T-cell (primary cell): ENCODE measurements at regions not wholly inside any gene's neighbourhood (a gene's known extent, or its start where the extent isn't known, plus 50 kb on each side); places are given as distances from the start of the nearest gene placed in this dataset.
"Not testable (repeated sequence)": the region's sequence is repeated elsewhere in the genome, so short reads cannot be mapped to it uniquely, and the experiment has no call there.

Source experiments
- ATAC-seq, 4 experiments: fragments of 200-7000 bp in 3 of 4; fragments of 150-1000 bp in 1 of 4; cut with Tn5 transposase; replicated peaks in 1 of 4; 1 replicate in 3 of 4; 2 replicates in 1 of 4; pipeline ENCODE4 v1.10.0; 2021; ENCODE audit warnings: moderate library complexity in 3 of 4, mild to moderate bottlenecking in 2 of 4, moderate number of reproducible peaks in 1 of 4
- CTCF ChIA-PET, 2 donors: fragments of 300-600 bp; sonication (Branson Sonifier 250); formaldehyde crosslinking; loops; one replicate each; lab custom pipeline; 2022; ENCODE audit warnings: antibody characterized with exemption in 2 of 2; lab: Charles Lee
- POLR2A ChIA-PET, 2 donors: fragments of 300-600 bp; sonication (Branson Sonifier 250); formaldehyde crosslinking; loops; one replicate each; lab custom pipeline; 2022; ENCODE audit warnings: antibody characterized with exemption in 2 of 2; lab: Charles Lee
- DNase-seq, 35 experiments: peaks; one replicate each; pipeline versions ENCODE4 v3.0.0 to v3.0.0-alpha.2; 2013 to 2023
- H3K27ac ChIP-seq: one replicate; pipeline ENCODE4 v1.5.1; 2013; ENCODE audit warnings: low read length
- H3K27me3 ChIP-seq, 2 experiments: replicated peaks in 1 of 2; 1 replicate in 1 of 2; 2 replicates in 1 of 2; pipeline versions ENCODE4 v1.6.1 to v1.7.0; 2013; ENCODE audit warnings: low read length in 1 of 2, mixed read lengths in 1 of 2; ENCODE audit not compliant: control insufficient read depth in 2 of 2, insufficient read depth in 2 of 2; ENCODE audit errors: extremely low read depth in 1 of 2
- H3K36me3 ChIP-seq, 2 donors: 1 replicate in 1 of 2; 2 replicates in 1 of 2; pipeline versions ENCODE4 v1.6.1 to v1.7.0; 2013; ENCODE audit warnings: low read length in 1 of 2; ENCODE audit not compliant: control insufficient read depth in 2 of 2, insufficient read depth in 1 of 2; ENCODE audit errors: extremely low read depth in 1 of 2
- H3K4me1 ChIP-seq, 2 experiments: 1 replicate in 1 of 2; 2 replicates in 1 of 2; pipeline versions ENCODE4 v1.6.1 to v1.7.0; 2013; ENCODE audit warnings: low read length in 2 of 2, mixed read lengths in 1 of 2; ENCODE audit not compliant: insufficient read depth in 2 of 2, control insufficient read depth in 1 of 2; ENCODE audit errors: extremely low read depth in 1 of 2
- H3K4me3 ChIP-seq, 2 donors: 1 replicate in 1 of 2; 2 replicates in 1 of 2; pipeline versions ENCODE4 v1.5.1 to v1.7.0; 2013; ENCODE audit warnings: mild to moderate bottlenecking in 2 of 2, low read length in 1 of 2, moderate library complexity in 1 of 2; ENCODE audit not compliant: control insufficient read depth in 1 of 2; ENCODE audit errors: extremely low read depth in 1 of 2
- H3K9me3 ChIP-seq: 2 replicates; pipeline ENCODE4 v1.7.0; 2013
- H3K27ac Mint-ChIP-seq, 2 donors: one replicate each; pipeline ENCODE4 v1.8.0; 2020 to 2021; ENCODE audit warnings: mild to moderate bottlenecking in 2 of 2, mixed read lengths in 2 of 2
- H3K27me3 Mint-ChIP-seq, 2 donors: one replicate each; pipeline ENCODE4 v1.8.0; 2021 to 2022; ENCODE audit warnings: mixed read lengths in 2 of 2
- H3K36me3 Mint-ChIP-seq: one replicate; pipeline ENCODE4 v1.8.0; 2021; ENCODE audit warnings: mixed read lengths
- H3K4me1 Mint-ChIP-seq, 3 donors: one replicate each; pipeline ENCODE4 v1.8.0; 2020 to 2022; ENCODE audit warnings: mixed read lengths in 3 of 3, mild to moderate bottlenecking in 1 of 3
- H3K4me3 Mint-ChIP-seq, 3 donors: one replicate each; pipeline ENCODE4 v1.8.0; 2020 to 2022; ENCODE audit warnings: mild to moderate bottlenecking in 3 of 3, mixed read lengths in 3 of 3, moderate library complexity in 3 of 3
- H3K9me3 Mint-ChIP-seq, 3 donors: one replicate each; pipeline ENCODE4 v1.8.0; 2020 to 2022; ENCODE audit warnings: mixed read lengths in 3 of 3
- WGBS: methylation state at CpG from one replicate; pipeline ENCODE4 v1.1.5; 2013; ENCODE audit warnings: missing lambda C conversion rate; ENCODE audit not compliant: insufficient coverage; 5-methylcytosine and 5-hydroxymethylcytosine counted together

DNA sequence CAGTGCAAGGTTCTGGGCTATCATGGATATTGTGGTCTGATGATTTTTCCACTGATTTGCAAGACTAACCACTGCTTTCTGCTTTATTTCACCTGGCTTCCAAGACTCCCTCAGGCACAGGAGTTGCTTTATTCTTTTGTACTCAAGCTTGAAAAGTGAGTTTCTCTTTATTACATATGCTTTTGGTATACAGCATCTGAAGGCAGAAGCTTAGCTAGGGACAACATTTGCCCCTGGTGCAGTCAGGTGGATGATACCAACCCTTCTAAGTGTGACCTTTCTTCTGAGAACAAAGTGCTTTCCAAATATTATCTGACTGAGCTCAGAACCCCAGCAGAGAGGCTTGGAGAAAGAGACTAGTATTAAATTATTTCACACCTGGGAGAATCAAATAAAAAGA, 94.0 kb upstream of the PHACTR1 start:
- Histone ChIP-seq H3K4me1 (no peaks in the 10 kb centered on the region), H3K27ac (no peak overlapping the region), H3K36me3 (no peaks in the 10 kb centered on the region), H3K27me3 (no peaks in the 10 kb centered on the region), H3K9me3 (no peaks in the 10 kb centered on the region), H3K4me3 (no peak overlapping the region)
- ChIA-PET CTCF (no interaction called here), POLR2A (no interaction called here)
- no peaks in the 10 kb centered on the region for H3K4me1 Mint-ChIP-seq
- no peaks in the 10 kb centered on the region for H3K36me3 Mint-ChIP-seq
- no peak for DNase-seq
- no peaks in the 10 kb centered on the region for H3K9me3 Mint-ChIP-seq
- no peak overlapping the region for H3K27ac Mint-ChIP-seq
- ATAC-seq, result no peak
- no peak overlapping the region for H3K4me3 Mint-ChIP-seq
- peaks cover 0 to 10% of the 10 kb centered on the region in 2 donors for H3K27me3 Mint-ChIP-seq

DNA sequence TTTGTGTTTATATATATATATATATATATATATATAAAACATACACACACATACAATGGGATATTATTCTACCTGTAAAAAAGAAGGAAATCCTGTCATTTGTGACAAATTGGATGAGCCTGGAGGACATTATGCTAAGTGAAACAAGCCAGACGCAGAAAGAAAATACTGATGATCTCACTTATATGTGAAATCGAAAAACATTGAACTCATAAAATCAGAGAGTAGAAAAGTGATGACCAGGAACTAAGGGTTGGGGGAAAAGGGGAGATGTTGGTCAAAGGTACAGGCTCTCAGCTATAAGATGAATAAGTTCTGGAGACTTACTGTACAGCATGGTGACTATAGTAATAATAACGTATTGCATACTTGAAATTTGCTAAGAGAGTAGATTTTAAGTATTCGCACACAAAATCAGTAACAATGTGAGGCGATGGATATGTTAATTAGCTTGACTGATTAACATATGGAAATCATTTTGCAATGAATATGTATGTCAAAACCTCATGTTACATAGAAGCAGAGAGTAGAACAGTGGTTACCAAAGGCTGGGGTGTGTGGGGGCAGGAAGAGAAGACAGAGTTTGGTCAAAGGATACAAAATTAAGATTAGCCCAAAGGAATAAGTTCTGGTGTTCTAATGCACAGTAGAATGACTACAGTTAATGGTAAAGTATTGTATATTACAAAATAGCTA, 92.3 kb upstream of the PHACTR1 start:
- no peaks in the 10 kb centered on the region for H3K4me1 Mint-ChIP-seq
- no peaks in the 10 kb centered on the region for H3K9me3 ChIP-seq
- H3K36me3 ChIP-seq, result no peaks in the 10 kb centered on the region
- H3K27me3 Mint-ChIP-seq, result peaks cover 0 to 3% of the 10 kb centered on the region in 2 donors
- ATAC-seq, result no peak
- H3K4me3 Mint-ChIP-seq, result no peak overlapping the region
- no peak for DNase-seq
- no peaks in the 10 kb centered on the region for H3K27me3 ChIP-seq
- no peaks in the 10 kb centered on the region for H3K9me3 Mint-ChIP-seq
- WGBS, result no CpG with 5 or more reads among the region's 5 CpGs
- H3K27ac Mint-ChIP-seq, result no peak overlapping the region
- H3K4me3 ChIP-seq, result no peak overlapping the region
- H3K27ac ChIP-seq, result no peak overlapping the region
- H3K4me1 ChIP-seq, result no peaks in the 10 kb centered on the region
- ChIA-PET CTCF (no interaction called here), POLR2A (no interaction called here)
- no peaks in the 10 kb centered on the region for H3K36me3 Mint-ChIP-seq

DNA sequence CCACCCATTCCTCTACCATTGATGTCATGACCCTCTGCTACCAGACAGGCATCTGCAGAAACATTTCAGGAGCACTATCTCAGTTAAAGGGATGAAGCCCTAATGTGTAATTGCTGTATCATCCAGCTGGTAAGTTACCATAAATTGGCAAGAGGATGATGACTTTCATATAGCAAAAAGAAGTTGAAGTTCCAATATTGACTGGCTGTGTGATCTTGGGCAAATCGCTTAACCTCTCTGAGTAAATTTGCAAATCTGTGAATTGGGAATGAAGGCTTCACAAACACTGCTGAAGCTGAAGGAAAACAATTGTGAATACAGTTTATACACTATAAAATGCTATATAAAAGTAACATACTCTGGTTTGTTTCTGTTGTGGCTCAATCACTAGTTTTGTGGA, 89.5 kb upstream of the PHACTR1 start:
- no CpG with 5 or more reads among the region's 1 CpG for WGBS
- Mint-ChIP-seq H3K9me3 (no peaks in the 10 kb centered on the region), H3K36me3 (no peaks in the 10 kb centered on the region), H3K4me3 (no peak overlapping the region), H3K4me1 (no peaks in the 10 kb centered on the region), H3K27ac (no peak overlapping the region), H3K27me3 (peaks cover 2 to 6% of the 10 kb centered on the region in 2 donors)
- H3K36me3 ChIP-seq, result no peaks in the 10 kb centered on the region
- DNase-seq (no peak), ATAC-seq (no peak)
- no peaks in the 10 kb centered on the region for H3K9me3 ChIP-seq
- no peaks in the 10 kb centered on the region for H3K4me1 ChIP-seq
- H3K4me3 ChIP-seq, result no peak overlapping the region
- POLR2A ChIA-PET, result no interaction called here
- no peak overlapping the region for H3K27ac ChIP-seq
- no peaks in the 10 kb centered on the region for H3K27me3 ChIP-seq
- CTCF ChIA-PET, result no interaction called here

DNA sequence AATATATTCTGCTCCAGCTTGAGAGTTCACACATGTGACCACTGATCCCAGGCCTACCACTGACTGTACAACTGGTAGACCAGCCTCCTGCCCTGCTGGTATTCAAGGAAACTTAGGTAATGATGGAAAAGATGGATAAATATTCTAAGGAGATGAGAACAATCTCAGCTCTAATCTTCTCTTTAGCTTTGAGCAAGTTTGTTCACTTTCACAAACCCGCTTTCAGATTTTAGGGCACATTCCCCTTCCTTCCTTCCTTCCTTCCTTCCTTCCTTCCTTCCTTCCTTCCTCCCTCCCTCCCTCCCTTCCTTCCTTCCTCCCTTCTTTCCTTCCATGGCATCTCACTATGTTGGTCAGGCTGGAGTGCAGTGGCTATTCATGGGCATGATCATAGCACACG, 88.2 kb upstream of the PHACTR1 start:
- CTCF ChIA-PET, result no interaction called here
- Mint-ChIP-seq H3K4me3 (no peak overlapping the region), H3K27me3 (peaks cover 8 to 11% of the 10 kb centered on the region in 2 donors)

DNA sequence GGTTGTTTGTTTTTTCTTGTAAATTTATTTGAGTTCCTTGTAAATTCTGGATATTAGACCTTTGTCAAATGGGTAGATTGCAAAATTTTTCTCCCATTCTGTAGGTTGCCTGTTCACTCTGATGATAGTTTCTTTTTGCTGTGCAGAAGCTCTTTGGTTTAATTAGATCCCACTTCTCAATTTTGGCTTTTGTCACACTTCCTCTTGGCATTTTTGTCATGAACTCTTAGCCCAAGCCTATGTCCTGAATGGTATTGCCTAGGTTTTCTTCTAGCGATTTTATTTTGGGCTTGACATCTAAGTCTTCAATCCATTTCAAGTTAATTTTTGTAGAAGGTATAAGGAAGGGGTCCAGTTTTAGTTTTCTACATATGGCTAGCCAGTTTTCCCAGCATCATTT, 82.8 kb upstream of the PHACTR1 start:
- H3K4me1 ChIP-seq, CTCF ChIA-PET, H3K36me3 Mint-ChIP-seq, H3K4me3 Mint-ChIP-seq, H3K36me3 ChIP-seq, H3K27me3 ChIP-seq, POLR2A ChIA-PET, H3K9me3 ChIP-seq, ATAC-seq, H3K4me1 Mint-ChIP-seq, H3K27ac ChIP-seq, DNase-seq, H3K4me3 ChIP-seq, H3K27ac Mint-ChIP-seq, H3K9me3 Mint-ChIP-seq: not testable (repeated sequence)
- no CpG with 5 or more reads among the region's 1 CpG for WGBS
- H3K27me3 Mint-ChIP-seq, result peaks cover 38 to 40% of the 10 kb centered on the region in 2 donors

More for the DNA sequence above, 88.2 kb upstream of the PHACTR1 start:
- H3K27ac ChIP-seq, result no peak overlapping the region
- H3K27me3 ChIP-seq, result no peaks in the 10 kb centered on the region
- no peak overlapping the region for H3K4me3 ChIP-seq
- ATAC-seq (no peak), DNase-seq (no peak)
- no peak overlapping the region for H3K27ac Mint-ChIP-seq
- no peaks in the 10 kb centered on the region for H3K9me3 ChIP-seq
- H3K9me3 Mint-ChIP-seq, result no peaks in the 10 kb centered on the region
- H3K4me1 ChIP-seq, result no peaks in the 10 kb centered on the region
- no peaks in the 10 kb centered on the region for H3K4me1 Mint-ChIP-seq
- WGBS, result no CpG with 5 or more reads among the region's 2 CpGs
- POLR2A ChIA-PET, result no interaction called here
- H3K36me3 ChIP-seq, result no peaks in the 10 kb centered on the region
- no peaks in the 10 kb centered on the region for H3K36me3 Mint-ChIP-seq

DNA sequence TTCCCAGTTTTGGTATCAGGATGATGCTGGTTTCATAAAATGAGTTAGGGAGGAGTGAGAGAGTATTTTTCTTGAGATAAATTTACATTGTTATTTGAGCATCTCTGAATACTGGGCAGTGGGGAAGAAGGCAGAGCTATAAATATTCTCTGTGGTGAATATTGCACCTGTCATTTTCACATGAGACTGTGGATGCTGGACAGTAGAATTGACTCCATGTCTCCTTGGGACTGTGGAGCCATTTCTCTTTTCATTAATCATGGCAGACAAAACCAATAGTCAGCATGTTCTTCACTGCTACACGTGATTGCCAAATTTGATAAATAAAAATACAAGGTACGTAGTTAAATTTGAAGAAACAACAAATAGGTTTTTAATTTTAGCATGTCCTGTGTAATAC, 81.2 kb upstream of the PHACTR1 start:
- ATAC-seq, result no peak
- no peak overlapping the region for H3K27ac ChIP-seq
- no peaks in the 10 kb centered on the region for H3K36me3 Mint-ChIP-seq
- POLR2A ChIA-PET, result no interaction called here
- H3K4me3 Mint-ChIP-seq, result no peak overlapping the region
- DNase-seq, result no peak
- H3K4me3 ChIP-seq, result no peak overlapping the region
- CTCF ChIA-PET, result no interaction called here
- no peaks in the 10 kb centered on the region for H3K27me3 ChIP-seq
- H3K9me3 Mint-ChIP-seq, result peaks cover 0 to 7% (median 3%) of the 10 kb centered on the region in 3 donors
- no peaks in the 10 kb centered on the region for H3K36me3 ChIP-seq
- WGBS, result no CpG with 5 or more reads among the region's 2 CpGs
- no peak overlapping the region for H3K27ac Mint-ChIP-seq
- H3K4me1 Mint-ChIP-seq, result no peaks in the 10 kb centered on the region
- H3K27me3 Mint-ChIP-seq, result peaks cover 38 to 40% of the 10 kb centered on the region in 2 donors
- no peaks in the 10 kb centered on the region for H3K9me3 ChIP-seq
- no peaks in the 10 kb centered on the region for H3K4me1 ChIP-seq

DNA sequence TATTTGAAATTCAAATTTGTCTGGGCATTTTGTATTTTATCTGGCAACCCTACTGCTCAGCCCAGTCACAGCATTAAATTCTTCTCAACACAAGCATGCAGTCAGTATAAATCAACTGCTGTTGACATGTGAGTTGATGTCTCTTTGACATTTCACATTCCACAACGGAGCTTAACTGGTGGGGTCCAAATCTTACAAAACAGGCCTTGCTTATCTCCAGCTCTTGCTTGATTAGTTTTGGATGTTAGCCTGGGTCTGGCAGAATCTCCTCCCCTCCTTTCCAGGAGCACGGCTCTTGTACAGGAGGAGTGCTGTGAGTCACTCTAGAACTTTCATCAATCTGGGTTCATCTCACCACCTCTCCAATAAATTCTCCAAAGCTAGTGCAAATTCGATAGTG, 80.8 kb upstream of the PHACTR1 start:
- DNase-seq, result no peak
- 100% methylated on average over 1 of the region's 3 CpGs for whole genome bisulfite sequencing

More for the DNA sequence above, 80.8 kb upstream of the PHACTR1 start:
- Mint-ChIP-seq H3K4me1 (no peaks in the 10 kb centered on the region), H3K4me3 (no peak overlapping the region), H3K27ac (no peak overlapping the region), H3K27me3 (peaks cover 38 to 40% of the 10 kb centered on the region in 2 donors), H3K36me3 (no peaks in the 10 kb centered on the region), H3K9me3 (peaks cover 0 to 11% (median 6%) of the 10 kb centered on the region in 3 donors)
- Histone ChIP-seq H3K27me3 (no peaks in the 10 kb centered on the region), H3K9me3 (no peaks in the 10 kb centered on the region), H3K4me1 (no peaks in the 10 kb centered on the region), H3K36me3 (no peaks in the 10 kb centered on the region), H3K27ac (no peak overlapping the region), H3K4me3 (no peak overlapping the region)
- ChIA-PET CTCF (no interaction called here), POLR2A (no interaction called here)
- no peak for ATAC-seq
